Adrenal gland (tissue), 9 donors: ENCODE measurements at regions not wholly inside any gene's neighbourhood (a gene's known extent, or its start where the extent isn't known, plus 50 kb on each side); places are given as distances from the start of the nearest gene placed in this dataset.

Experiments used
- DNase-seq, 7 donors: peaks; one replicate each; pipeline ENCODE4 v3.0.0-alpha.2; 2019 to 2020
- H3K27ac ChIP-seq, 5 donors: fragments of 200-600 bp; sonication (generic) in 4 of 5; 1 replicate in 3 of 5; 2 replicates in 2 of 5; pipeline versions ENCODE4 v1.5.1 to v1.8.0; 2016 to 2020; ENCODE audit warnings: mild to moderate bottlenecking in 1 of 5
- H3K27me3 ChIP-seq: fragments of 200-600 bp; 2 replicates; pipeline ENCODE4 v1.8.0; 2021
- H3K36me3 ChIP-seq, 2 donors: fragments of 200-600 bp; replicated peaks in 1 of 2; 1 replicate in 1 of 2; 2 replicates in 1 of 2; pipeline versions ENCODE4 v1.5.1 to v1.8.0; 2018 to 2022
- H3K4me1 ChIP-seq, 2 donors: fragments of 200-600 bp; replicated peaks in 1 of 2; 1 replicate in 1 of 2; 2 replicates in 1 of 2; pipeline versions ENCODE4 v1.5.1 to v1.8.0; 2018 to 2021
- H3K4me3 ChIP-seq, 4 donors: fragments of 200-600 bp; sonication (generic) in 3 of 4; one replicate each; pipeline ENCODE4 v1.5.1; 2016 to 2018
- H3K9me3 ChIP-seq, 3 donors: fragments of 200-600 bp; sonication (generic) in 1 of 3; replicated peaks in 1 of 3; 1 replicate in 2 of 3; 2 replicates in 1 of 3; pipeline versions ENCODE4 v1.5.1 to v1.8.0; 2016 to 2021
- POLR2A ChIP-seq, 2 donors: fragments of 450-650 bp; IDR thresholded peaks; one replicate each; pipeline ENCODE4 v1.6.1; 2017; ENCODE audit warnings: antibody characterized with exemption in 2 of 2, mild to moderate bottlenecking in 2 of 2, moderate library complexity in 1 of 2
- WGBS, 4 donors: extraction: QIAGEN DNeasy Blood & Tissue Kit in 2 of 4; methylation state at CpG; one replicate each; pipeline versions ENCODE4 v1.1.5 to v1.1.7; 2013 to 2017; 5-methylcytosine and 5-hydroxymethylcytosine counted together
- intact Hi-C, 2 donors: fragments of 100-400 bp; cut with DNase I; formaldehyde crosslinking; loops; one replicate each; pipeline versions ENCODE4 v1.14.1 to v1.15.0; 2022 to 2023
- TF ChIP-seq, protein P1 (sequence below), 6 experiments: fragments of 450-650 bp in 4 of 6; fragments of 200-600 bp in 2 of 6; sonication (generic) in 1 of 6; IDR thresholded peaks; 1 replicate in 5 of 6; 2 replicates in 1 of 6; pipeline versions ENCODE4 v1.5.1 to v1.8.0; 2016 to 2021; ENCODE audit warnings: antibody characterized with exemption in 6 of 6, mild to moderate bottlenecking in 2 of 6, moderate library complexity in 1 of 6
- donor health status: healthy with polysubstance abuse.
- donor health status: Bipolar disorder and iron deficiency.
- donor health status: DM: yes; HTN: yes; CAD: no.
- donor health status: DM: no; HTN: no; CAD: no.
- donor health status: DM: no; HTN: no; CAD: no.

DNA sequence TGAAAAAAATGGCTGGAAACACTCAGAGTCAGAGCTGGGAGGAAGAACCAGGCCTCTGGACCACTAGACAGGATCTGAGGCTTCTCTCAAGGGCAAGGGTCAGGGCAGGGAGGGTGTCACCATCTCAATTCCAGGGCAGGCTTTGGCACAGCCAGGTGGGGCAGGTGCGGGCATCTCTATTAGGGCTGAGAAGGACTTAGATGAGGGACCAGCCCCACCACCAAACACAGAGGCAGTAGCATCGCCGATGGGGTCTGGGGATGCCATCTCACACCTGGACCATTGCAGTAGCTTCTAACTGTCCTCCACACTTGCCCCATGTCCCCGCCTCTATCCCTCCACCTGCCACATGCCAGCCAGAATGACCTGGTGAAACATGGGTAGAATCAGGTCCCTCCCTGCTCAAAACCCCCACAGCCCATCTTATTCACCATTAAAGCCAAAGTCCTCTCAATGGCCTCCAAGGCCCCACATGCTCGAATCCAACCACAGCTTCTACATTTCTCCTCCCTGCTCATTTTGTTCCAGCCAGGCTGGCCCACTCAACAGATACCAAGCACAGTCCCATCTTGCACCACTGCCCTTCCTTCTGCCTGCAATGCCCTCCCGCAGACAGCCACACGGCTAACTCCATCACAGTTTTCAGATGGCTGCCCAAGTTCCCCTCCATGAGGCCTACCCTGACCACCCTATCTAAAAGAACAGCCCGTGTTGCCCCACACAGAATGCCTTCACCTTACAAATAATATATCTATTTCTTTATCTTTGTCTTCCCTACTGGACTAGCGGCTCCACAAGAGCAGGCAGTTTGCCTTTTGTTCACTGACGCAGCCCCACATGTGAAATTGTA lies 177.4 kb downstream of the SMAD2 start:
- Histone ChIP-seq H3K4me3 (no peak overlapping the region), H3K4me1 (peaks cover 0 to 3% of the 10 kb centered on the region in 2 donors), H3K27ac (no peak overlapping the region), H3K9me3 (no peaks in the 10 kb centered on the region), H3K27me3 (peaks cover 8% of the 10 kb centered on the region), H3K36me3 (no peaks in the 10 kb centered on the region)
- DNase-seq, result no peak
- WGBS, 4 donors, result 88 to 95% (median 94%) methylated on average over 10 of the region's 10 CpGs
- TF ChIP-seq, protein P1, sequence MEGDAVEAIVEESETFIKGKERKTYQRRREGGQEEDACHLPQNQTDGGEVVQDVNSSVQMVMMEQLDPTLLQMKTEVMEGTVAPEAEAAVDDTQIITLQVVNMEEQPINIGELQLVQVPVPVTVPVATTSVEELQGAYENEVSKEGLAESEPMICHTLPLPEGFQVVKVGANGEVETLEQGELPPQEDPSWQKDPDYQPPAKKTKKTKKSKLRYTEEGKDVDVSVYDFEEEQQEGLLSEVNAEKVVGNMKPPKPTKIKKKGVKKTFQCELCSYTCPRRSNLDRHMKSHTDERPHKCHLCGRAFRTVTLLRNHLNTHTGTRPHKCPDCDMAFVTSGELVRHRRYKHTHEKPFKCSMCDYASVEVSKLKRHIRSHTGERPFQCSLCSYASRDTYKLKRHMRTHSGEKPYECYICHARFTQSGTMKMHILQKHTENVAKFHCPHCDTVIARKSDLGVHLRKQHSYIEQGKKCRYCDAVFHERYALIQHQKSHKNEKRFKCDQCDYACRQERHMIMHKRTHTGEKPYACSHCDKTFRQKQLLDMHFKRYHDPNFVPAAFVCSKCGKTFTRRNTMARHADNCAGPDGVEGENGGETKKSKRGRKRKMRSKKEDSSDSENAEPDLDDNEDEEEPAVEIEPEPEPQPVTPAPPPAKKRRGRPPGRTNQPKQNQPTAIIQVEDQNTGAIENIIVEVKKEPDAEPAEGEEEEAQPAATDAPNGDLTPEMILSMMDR (IDR thresholded peaks at IDR 0.05), result no peak
- no peak for TF ChIP-seq POLR2A (IDR thresholded peaks at IDR 0.05)
- intact Hi-C loops, result loop anchor here in 1 of 2 donors (10.0 kb wide), 1 partner anchor 658 kb away; no protein-coding TSS in a partner anchor

DNA sequence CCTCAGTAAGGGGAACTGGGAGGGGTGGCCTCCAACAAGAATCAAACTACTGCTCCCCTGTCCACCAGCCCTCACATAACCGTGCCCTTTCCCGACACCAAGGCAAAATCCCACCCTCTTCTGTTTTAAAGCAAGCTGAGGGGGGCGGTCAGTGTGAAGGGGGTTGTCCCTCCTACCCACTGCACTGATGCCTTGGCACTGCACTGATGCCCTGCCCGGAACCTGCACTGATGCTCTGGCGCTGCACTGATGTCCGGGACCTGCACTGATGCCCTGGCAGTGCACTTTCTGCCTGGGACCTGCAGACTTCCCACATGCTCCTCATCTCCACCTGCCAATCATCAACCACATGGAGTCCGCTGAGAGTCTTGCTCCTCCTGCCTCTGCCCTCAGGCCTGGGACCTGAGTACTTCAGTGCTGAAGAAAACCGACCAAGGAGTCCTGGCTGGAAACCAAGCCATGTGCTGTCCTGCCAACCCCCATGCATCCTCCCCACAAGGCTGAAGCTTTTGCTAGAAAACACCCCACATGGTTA lies 179.5 kb downstream of the SMAD2 start:
- DNase-seq, result no peak
- Histone ChIP-seq H3K4me1 (peaks cover 0 to 3% of the 10 kb centered on the region in 2 donors), H3K36me3 (no peaks in the 10 kb centered on the region), H3K9me3 (no peaks in the 10 kb centered on the region), H3K4me3 (no peak overlapping the region), H3K27me3 (peaks cover 8% of the 10 kb centered on the region), H3K27ac (no peak overlapping the region)
- TF ChIP-seq, protein P1 (IDR thresholded peaks at IDR 0.05), result no peak
- 48 to 83% (median 73%) methylated on average over 3 to 8 of the region's 8 CpGs for WGBS, 4 donors
- intact Hi-C loops, result loop anchor here in 1 of 2 donors (10.0 kb wide), 1 partner anchor 656 kb away; no protein-coding TSS in a partner anchor

DNA sequence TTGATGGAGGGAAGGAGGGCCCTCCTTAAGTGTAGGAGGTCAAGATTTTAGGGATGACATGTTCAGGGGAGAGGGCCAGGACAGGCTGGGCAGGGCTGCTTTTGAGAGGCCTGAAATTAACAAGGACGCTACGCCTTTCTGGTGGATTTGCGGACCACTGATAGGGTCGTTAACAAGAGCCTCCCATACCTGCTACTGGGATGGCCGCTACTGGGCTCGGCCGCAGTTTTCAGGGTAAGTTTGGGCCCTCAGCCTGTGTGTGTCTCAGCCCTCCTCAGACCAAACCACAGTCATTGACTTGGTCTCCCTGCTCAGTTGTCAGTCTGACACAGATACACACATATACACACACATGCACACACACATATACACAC lies 180.9 kb downstream of the SMAD2 start:
- intact Hi-C loops, result loop anchor here in 1 of 2 donors (5.0 to 10.0 kb wide), 3 partner anchors 155 to 697 kb away; no protein-coding TSS in a partner anchor
- H3K4me1 ChIP-seq, result peaks cover 0 to 3% of the 10 kb centered on the region in 2 donors
- H3K9me3 ChIP-seq, result no peaks in the 10 kb centered on the region
- peaks cover 8% of the 10 kb centered on the region for H3K27me3 ChIP-seq
- TF ChIP-seq POLR2A (IDR thresholded peaks at IDR 0.05), result no peak
- TF ChIP-seq, protein P1 (IDR thresholded peaks at IDR 0.05), result no peak
- 73 to 95% (median 83%) methylated on average over 6 to 7 of the region's 7 CpGs for WGBS, 4 donors
- H3K4me3 ChIP-seq, result no peak overlapping the region
- no peak overlapping the region for H3K27ac ChIP-seq
- H3K36me3 ChIP-seq, result no peaks in the 10 kb centered on the region
- DNase-seq, result no peak

DNA sequence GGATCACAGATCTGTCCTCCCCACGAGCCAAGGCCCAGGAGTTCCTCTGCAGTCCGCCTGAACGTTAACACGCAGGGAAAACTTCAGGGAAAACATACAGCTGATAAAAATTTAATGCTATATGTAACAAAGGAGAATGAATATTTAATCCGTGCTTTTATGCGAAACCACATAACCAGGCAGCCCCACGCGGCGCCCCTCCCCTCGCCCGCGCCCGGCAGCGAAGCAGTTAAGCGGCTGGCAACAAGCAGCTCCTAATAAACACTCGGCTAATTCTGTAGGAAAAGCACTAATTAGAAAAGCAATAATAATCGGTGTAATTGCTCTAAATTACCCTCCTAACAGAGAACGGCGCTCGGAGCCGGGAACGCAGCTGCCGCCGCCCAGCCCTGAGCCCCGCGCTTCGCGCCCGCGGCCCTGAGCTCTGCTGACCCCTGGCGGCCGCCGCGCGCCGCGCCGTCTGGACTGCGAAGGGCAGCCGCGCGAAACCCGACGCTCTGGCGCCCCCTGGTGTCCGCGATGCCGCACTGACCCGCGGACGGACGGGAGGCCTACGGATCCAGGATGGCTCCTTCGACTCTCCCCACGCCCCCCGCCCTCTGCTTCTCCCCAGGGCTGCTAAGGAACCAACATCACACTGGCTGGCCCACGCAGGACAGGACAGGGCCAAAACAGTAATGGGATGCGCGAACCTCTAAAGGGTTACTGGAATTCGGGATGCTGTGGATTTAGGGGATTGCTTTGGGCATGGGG lies 181.4 kb downstream of the SMAD2 start:
- H3K4me1 ChIP-seq, result peaks cover 0 to 3% of the 10 kb centered on the region in 2 donors

More for the DNA sequence above, 181.4 kb downstream of the SMAD2 start:
- intact Hi-C loops, result loop anchor here in 1 of 2 donors (5.0 to 10.0 kb wide), 3 partner anchors 154 to 697 kb away; no protein-coding TSS in a partner anchor
- H3K27ac ChIP-seq, result no peak overlapping the region
- 8 to 29% (median 17%) methylated on average over 20 to 60 of the region's 60 CpGs for WGBS, 4 donors
- TF ChIP-seq, protein P1 (IDR thresholded peaks at IDR 0.05), result peak; percentile 77 to 100 (median 90)
- TF ChIP-seq POLR2A (IDR thresholded peaks at IDR 0.05), result no peak
- no peaks in the 10 kb centered on the region for H3K9me3 ChIP-seq
- H3K36me3 ChIP-seq, result no peaks in the 10 kb centered on the region
- H3K4me3 ChIP-seq, result peak overlapping the region in 1 of 4 donors; percentile 46
- H3K27me3 ChIP-seq, result peaks cover 8% of the 10 kb centered on the region
- peak; percentile 56 to 83 (median 76) for DNase-seq
